Upper lobe of right lung (tissue), 1 donor: ENCODE measurements at regions not wholly inside any gene's neighbourhood (a gene's known extent, or its start where the extent isn't known, plus 50 kb on each side); places are given as distances from the start of the nearest gene placed in this dataset.

Source experiments
- ATAC-seq: fragments of 200-7000 bp; cut with Tn5 transposase; one replicate; pipeline ENCODE4 v1.9.1; 2020; ENCODE audit warnings: mild to moderate bottlenecking, moderate library complexity
- DNase-seq: peaks from one replicate; pipeline ENCODE4 v3.0.0-alpha.2; 2020
- H3K27ac ChIP-seq: fragments of 200-600 bp; one replicate; pipeline ENCODE4 v1.8.0; 2022
- H3K27me3 ChIP-seq: fragments of 200-600 bp; one replicate; pipeline ENCODE4 v1.8.0; 2022; ENCODE audit warnings: mild to moderate bottlenecking
- H3K36me3 ChIP-seq: fragments of 200-600 bp; one replicate; pipeline ENCODE4 v1.8.0; 2022
- H3K4me1 ChIP-seq: fragments of 200-600 bp; one replicate; pipeline ENCODE4 v1.8.0; 2022
- H3K4me3 ChIP-seq: fragments of 200-600 bp; one replicate; pipeline ENCODE4 v1.8.0; 2022; ENCODE audit warnings: mild to moderate bottlenecking
- H3K9me3 ChIP-seq: fragments of 200-600 bp; one replicate; pipeline ENCODE4 v1.8.0; 2022
- CTCF ChIP-seq: fragments of 200-600 bp; IDR thresholded peaks from one replicate; pipeline ENCODE4 v1.8.0; 2022; ENCODE audit warnings: antibody characterized with exemption
- intact Hi-C: fragments of 100-400 bp; cut with DNase I; formaldehyde crosslinking; loops from one replicate; pipeline ENCODE4 v1.11.0; 2022
- donor health status: DM: no; HTN: yes; CAD: no; lungs with severe emphysema.

- DNase-seq (no peak), ATAC-seq (no peak)
- TF ChIP-seq CTCF: no peak
- Histone ChIP-seq H3K27ac (no peak overlapping the region), H3K9me3 (peaks cover 16% of the 10 kb centered on the region), H3K36me3 (no peaks in the 10 kb centered on the region), H3K27me3 (no peaks in the 10 kb centered on the region), H3K4me1 (no peaks in the 10 kb centered on the region), H3K4me3 (no peak overlapping the region)
- intact Hi-C loops: no loop called here
These were observed 600.1 kb upstream of the AUTS2 start for GRCh38 chr7:68998136-68998535.

- Histone ChIP-seq H3K36me3 (no peaks in the 10 kb centered on the region), H3K4me1 (no peaks in the 10 kb centered on the region), H3K4me3 (no peak overlapping the region), H3K27me3 (no peaks in the 10 kb centered on the region), H3K27ac (no peak overlapping the region), H3K9me3 (peaks cover 16% of the 10 kb centered on the region)
- intact Hi-C loops: no loop called here
- ATAC-seq (no peak), DNase-seq (no peak)
- no peak for TF ChIP-seq CTCF
These were observed 595.9 kb upstream of the AUTS2 start for GRCh38 chr7:69002416-69002815.

GRCh38 chr7:69012149-69012548 lies 586.1 kb upstream of the AUTS2 start:
- Histone ChIP-seq H3K27me3 (no peaks in the 10 kb centered on the region), H3K27ac (no peak overlapping the region), H3K9me3 (no peaks in the 10 kb centered on the region), H3K4me3 (no peak overlapping the region), H3K36me3 (no peaks in the 10 kb centered on the region), H3K4me1 (no peaks in the 10 kb centered on the region)
- ATAC-seq (no peak), DNase-seq (no peak)
- intact Hi-C loops: no loop called here
- no peak for TF ChIP-seq CTCF

GRCh38 chr7:69017208-69017607 lies 581.1 kb upstream of the AUTS2 start:
- H3K9me3 ChIP-seq: no peaks in the 10 kb centered on the region
- no peak for ATAC-seq
- TF ChIP-seq CTCF: no peak

GRCh38 chr7:69018200-69018599 lies 580.1 kb upstream of the AUTS2 start:
- no peaks in the 10 kb centered on the region for H3K36me3 ChIP-seq
- DNase-seq (no peak), ATAC-seq (no peak)
- no peaks in the 10 kb centered on the region for H3K4me1 ChIP-seq
- H3K27me3 ChIP-seq: no peaks in the 10 kb centered on the region
- TF ChIP-seq CTCF: no peak
- H3K27ac ChIP-seq: no peak overlapping the region
- no peak overlapping the region for H3K4me3 ChIP-seq
- intact Hi-C loops: no loop called here
- H3K9me3 ChIP-seq: no peaks in the 10 kb centered on the region

More at GRCh38 chr7:69017208-69017607, 581.1 kb upstream of the AUTS2 start:
- Histone ChIP-seq H3K27ac (no peak overlapping the region), H3K36me3 (no peaks in the 10 kb centered on the region), H3K4me1 (no peaks in the 10 kb centered on the region), H3K4me3 (no peak overlapping the region), H3K27me3 (no peaks in the 10 kb centered on the region)
- DNase-seq: no peak
- intact Hi-C loops: no loop called here

- ATAC-seq (no peak), DNase-seq (no peak)
- Histone ChIP-seq H3K4me1 (no peaks in the 10 kb centered on the region), H3K4me3 (no peak overlapping the region), H3K27me3 (no peaks in the 10 kb centered on the region), H3K27ac (no peak overlapping the region), H3K9me3 (no peaks in the 10 kb centered on the region), H3K36me3 (no peaks in the 10 kb centered on the region)
- intact Hi-C loops: no loop called here
- no peak for TF ChIP-seq CTCF
These were observed 578.8 kb upstream of the AUTS2 start for GRCh38 chr7:69019437-69019836.
